OCI-LY7 (cell line): ENCODE measurements at regions not wholly inside any gene's neighbourhood (a gene's known extent, or its start where the extent isn't known, plus 50 kb on each side); places are given as distances from the start of the nearest gene placed in this dataset.

Source experiments
- BruUV-seq: library from RNA; stranded (reverse); fragments of 400-500 nt; replicated peaks from 2 replicates; lab custom pipeline; 2021; lab: Mats Ljungman, UMichigan
- CTCF ChIA-PET: fragments of 300-600 bp; sonication (Branson Sonifier 250); formaldehyde crosslinking; loops from one replicate; lab custom pipeline; 2022; ENCODE audit warnings: antibody characterized with exemption; ENCODE audit not compliant: unreplicated experiment; lab: Charles Lee
- POLR2A ChIA-PET: fragments of 300-600 bp; sonication (Branson Sonifier 250); formaldehyde crosslinking; loops from one replicate; lab custom pipeline; 2022; ENCODE audit warnings: antibody characterized with exemption; lab: Charles Lee
- DNase-seq: peaks from one replicate; pipeline ENCODE4 v3.0.0-alpha.2; 2015; ENCODE audit warnings: low spot score
- H2AFZ ChIP-seq: fragments of 200-600 bp; sonication (generic), shearing (Covaris generic); 2 replicates; pipeline ENCODE4 v1.6.1; 2014; ENCODE audit warnings: mild to moderate bottlenecking, antibody characterized with exemption, low read length, moderate library complexity
- H3K27ac ChIP-seq: fragments of 200-600 bp; sonication (generic); 2 replicates; pipeline ENCODE4 v1.5.1; 2014; ENCODE audit warnings: mixed run types, low read depth, mild to moderate bottlenecking, moderate library complexity, low read length, inconsistent platforms; ENCODE audit not compliant: poor library complexity, severe bottlenecking
- H3K36me3 ChIP-seq: fragments of 200-600 bp; sonication (generic); 2 replicates; pipeline ENCODE4 v1.6.1; 2014; ENCODE audit warnings: mild to moderate bottlenecking, antibody characterized with exemption, low read length, moderate library complexity, mixed read lengths; ENCODE audit not compliant: insufficient read depth
- H3K4me1 ChIP-seq: fragments of 200-600 bp; sonication (generic); 2 replicates; pipeline ENCODE4 v1.5.1; 2014; ENCODE audit warnings: mild to moderate bottlenecking, low read length; ENCODE audit not compliant: insufficient read depth, poor library complexity, severe bottlenecking
- H3K4me2 ChIP-seq: fragments of 200-600 bp; sonication (generic); 2 replicates; pipeline ENCODE4 v1.6.1; 2014; ENCODE audit warnings: mild to moderate bottlenecking, low read length
- H3K4me3 ChIP-seq: fragments of 200-600 bp; sonication (generic); 2 replicates; pipeline ENCODE4 v1.5.1; 2014; ENCODE audit warnings: mild to moderate bottlenecking, low read depth, low read length; ENCODE audit not compliant: poor library complexity, severe bottlenecking
- H3K79me2 ChIP-seq: fragments of 200-600 bp; sonication (generic); 2 replicates; pipeline ENCODE4 v1.6.1; 2016; ENCODE audit warnings: low read depth, mild to moderate bottlenecking, low read length, moderate library complexity, mixed read lengths; ENCODE audit not compliant: insufficient read depth
- H3K9me2 ChIP-seq: fragments of 200-600 bp; sonication (generic); 2 replicates; pipeline ENCODE4 v1.6.1; 2016; ENCODE audit warnings: mild to moderate bottlenecking, low read length, mixed read lengths; ENCODE audit not compliant: insufficient read depth
- H3K9me3 ChIP-seq: fragments of 200-600 bp; sonication (generic); 2 replicates; pipeline ENCODE4 v1.6.1; 2014; ENCODE audit warnings: mild to moderate bottlenecking, mixed run types, low read length, mixed read lengths
- H4K20me1 ChIP-seq: fragments of 200-600 bp; sonication (generic); 2 replicates; pipeline ENCODE4 v1.6.1; 2014; ENCODE audit warnings: mild to moderate bottlenecking, antibody characterized with exemption, low read length, moderate library complexity, mixed read lengths; ENCODE audit not compliant: insufficient read depth
- CTCF ChIP-seq: fragments of 200-600 bp; sonication (generic); conservative IDR thresholded peaks from 2 replicates; pipeline ENCODE4 v1.5.1; 2014; ENCODE audit warnings: mild to moderate bottlenecking, antibody characterized with exemption, low read length, moderate library complexity, mixed read lengths
- EZH2phosphoT487 ChIP-seq: fragments of 200-600 bp; sonication (generic); IDR thresholded peaks from 2 replicates; pipeline ENCODE4 v1.6.1; 2018; ENCODE audit warnings: low read depth, borderline replicate concordance, mild to moderate bottlenecking, mixed run types, antibody characterized with exemption, low read length, moderate library complexity, mixed read lengths
- intact Hi-C: fragments of 100-400 bp; cut with micrococcal nuclease; formaldehyde crosslinking; loops from one replicate; pipeline ENCODE4 v1.10.0; 2022; ENCODE audit not compliant: unreplicated experiment

GRCh38 chr2:174697255-174697654 lies 67.0 kb downstream of the CHRNA1 start:
- POLR2A ChIA-PET, result interaction anchor here (0.9 to 1.2 kb wide), 3 partner anchors 11 to 220 kb away, joined by 3 read pairs; no protein-coding TSS in a partner anchor
- Histone ChIP-seq H3K79me2 (no peaks in the 10 kb centered on the region), H3K4me1 (no peaks in the 10 kb centered on the region), H4K20me1 (no peaks in the 10 kb centered on the region), H3K36me3 (no peaks in the 10 kb centered on the region), H3K9me2 (no peaks in the 10 kb centered on the region), H3K4me3 (no peak overlapping the region), H3K27ac (no peak overlapping the region), H3K4me2 (no peak overlapping the region), H3K9me3 (no peaks in the 10 kb centered on the region), H2AFZ (no peak overlapping the region)
- intact Hi-C loops, result no loop called here
- CTCF ChIA-PET, result interaction anchor here (1.1 to 1.2 kb wide), 2 partner anchors 67 to 234 kb away, joined by 3 read pairs; partner anchors contain the start of gene CHRNA1
- DNase-seq, result peak; percentile 66
- no TSS peak for BruUV-seq
- TF ChIP-seq CTCF (peak; percentile 90), EZH2phosphoT487 (no peak)

- no peaks in the 10 kb centered on the region for H3K79me2 ChIP-seq
- ChIA-PET POLR2A (interaction anchor here (0.6 to 0.9 kb wide), 3 partner anchors 44 to 1213 kb away, joined by 3 to 5 read pairs (median 4); no protein-coding TSS in a partner anchor), CTCF (no interaction called here)
- H3K4me3 ChIP-seq, result no peak overlapping the region
- H3K9me2 ChIP-seq, result no peaks in the 10 kb centered on the region
- no peak overlapping the region for H3K27ac ChIP-seq
- no peaks in the 10 kb centered on the region for H3K9me3 ChIP-seq
- no peak overlapping the region for H3K4me2 ChIP-seq
- H4K20me1 ChIP-seq, result no peaks in the 10 kb centered on the region
- H3K36me3 ChIP-seq, result no peaks in the 10 kb centered on the region
- intact Hi-C loops, result no loop called here
- TF ChIP-seq CTCF (no peak), EZH2phosphoT487 (no peak)
- no peak overlapping the region for H2AFZ ChIP-seq
- no peaks in the 10 kb centered on the region for H3K4me1 ChIP-seq
- no peak for DNase-seq
- BruUV-seq, result no TSS peak
Observed at GRCh38 chr2:174694920-174695319, 69.4 kb downstream of the CHRNA1 start.

GRCh38 chr2:174694196-174694878 lies 69.9 kb downstream of the CHRNA1 start:
- CTCF ChIA-PET, result no interaction called here

More at GRCh38 chr2:174694196-174694878, 69.9 kb downstream of the CHRNA1 start:
- no peaks in the 10 kb centered on the region for H3K9me3 ChIP-seq
- no peaks in the 10 kb centered on the region for H3K4me1 ChIP-seq
- no peaks in the 10 kb centered on the region for H4K20me1 ChIP-seq
- no peaks in the 10 kb centered on the region for H3K36me3 ChIP-seq
- no peak overlapping the region for H2AFZ ChIP-seq
- TF ChIP-seq EZH2phosphoT487, result no peak
- TF ChIP-seq CTCF, result no peak
- H3K79me2 ChIP-seq, result no peaks in the 10 kb centered on the region
- no peak overlapping the region for H3K27ac ChIP-seq
- DNase-seq, result no peak
- H3K9me2 ChIP-seq, result no peaks in the 10 kb centered on the region
- POLR2A ChIA-PET, result interaction anchor here (0.7 kb wide), 1 partner anchor 61 kb away, joined by 4 read pairs; no protein-coding TSS in a partner anchor
- H3K4me2 ChIP-seq, result no peak overlapping the region
- intact Hi-C loops, result no loop called here
- H3K4me3 ChIP-seq, result no peak overlapping the region
- no TSS peak for BruUV-seq
